Smooth muscle cell (in vitro differentiated cells): ENCODE measurements at regions not wholly inside any gene's neighbourhood (a gene's known extent, or its start where the extent isn't known, plus 50 kb on each side); places are given as distances from the start of the nearest gene placed in this dataset.
A peak's percentile ranks its signal among the peaks of the same experiment; 100 is the strongest.

ENCODE experiments used
- DNase-seq: peaks from one replicate; lab custom pipeline; 2025; ENCODE audit not compliant: unreplicated experiment; lab: John Stamatoyannopoulos, UW
- H2AFZ ChIP-seq: fragments of 200-600 bp; sonication (generic); 2 replicates; pipeline ENCODE4 v1.6.0; 2016; ENCODE audit warnings: antibody characterized with exemption, low read depth, mild to moderate bottlenecking
- H3F3A ChIP-seq: fragments of 200-600 bp; sonication (generic); 2 replicates; pipeline ENCODE4 v1.6.0; 2017; ENCODE audit warnings: antibody characterized with exemption, low read depth
- H3K27ac ChIP-seq: fragments of 200-600 bp; sonication (generic); 2 replicates; pipeline ENCODE4 v1.5.1; 2016; ENCODE audit warnings: low read depth, mild to moderate bottlenecking
- H3K27me3 ChIP-seq: fragments of 200-600 bp; sonication (generic); 2 replicates; pipeline ENCODE4 v1.6.1; 2016; ENCODE audit warnings: low read depth, mild to moderate bottlenecking
- H3K36me3 ChIP-seq: fragments of 200-600 bp; sonication (generic); 2 replicates; pipeline ENCODE4 v1.5.1; 2016; ENCODE audit warnings: low read depth
- H3K4me1 ChIP-seq: fragments of 200-600 bp; sonication (generic); 2 replicates; pipeline ENCODE4 v1.5.1; 2016; ENCODE audit warnings: low read depth
- H3K4me2 ChIP-seq: fragments of 200-600 bp; sonication (generic); 2 replicates; pipeline ENCODE4 v1.6.0; 2016; ENCODE audit warnings: mild to moderate bottlenecking
- H3K4me3 ChIP-seq: fragments of 200-600 bp; sonication (generic); 2 replicates; pipeline ENCODE4 v1.5.1; 2016; ENCODE audit warnings: mild to moderate bottlenecking
- H3K79me2 ChIP-seq: fragments of 200-600 bp; sonication (generic); 2 replicates; pipeline ENCODE4 v1.6.0; 2016; ENCODE audit warnings: low read depth, mild to moderate bottlenecking
- H3K9ac ChIP-seq: fragments of 200-600 bp; sonication (generic); 2 replicates; pipeline ENCODE4 v1.6.0; 2016; ENCODE audit warnings: low read depth
- H3K9me3 ChIP-seq: fragments of 200-600 bp; sonication (generic); replicated peaks from 2 replicates; pipeline ENCODE4 v1.5.1; 2016; ENCODE audit warnings: low read depth
- H4K20me1 ChIP-seq: fragments of 200-600 bp; sonication (generic); 2 replicates; pipeline ENCODE4 v1.6.0; 2016; ENCODE audit warnings: low read depth
- WGBS: methylation state at CpG from one replicate; pipeline ENCODE4 v1.1.7; 2016; ENCODE audit warnings: low lambda C conversion rate; 5-methylcytosine and 5-hydroxymethylcytosine counted together
- TF ChIP-seq, protein P1 (sequence below): fragments of 200-600 bp; sonication (generic); IDR thresholded peaks from 2 replicates; pipeline ENCODE4 v1.5.1; 2017; ENCODE audit warnings: borderline replicate concordance, mild to moderate bottlenecking, antibody characterized with exemption; ENCODE audit not compliant: insufficient read depth, poor library complexity, severe bottlenecking

GRCh38 chr22:26933105-26933590, 275.8 kb downstream of the MIAT start:
- DNase-seq: no peak
- H3K27ac ChIP-seq: no peak overlapping the region
- H3K4me2 ChIP-seq: no peak overlapping the region
- no peaks in the 10 kb centered on the region for H3K36me3 ChIP-seq
- H3K9ac ChIP-seq: no peak overlapping the region
- 87% methylated on average over 8 of the region's 8 CpGs for WGBS
- no peak overlapping the region for H3K4me3 ChIP-seq
- H2AFZ ChIP-seq: no peak overlapping the region
- TF ChIP-seq, protein P1, sequence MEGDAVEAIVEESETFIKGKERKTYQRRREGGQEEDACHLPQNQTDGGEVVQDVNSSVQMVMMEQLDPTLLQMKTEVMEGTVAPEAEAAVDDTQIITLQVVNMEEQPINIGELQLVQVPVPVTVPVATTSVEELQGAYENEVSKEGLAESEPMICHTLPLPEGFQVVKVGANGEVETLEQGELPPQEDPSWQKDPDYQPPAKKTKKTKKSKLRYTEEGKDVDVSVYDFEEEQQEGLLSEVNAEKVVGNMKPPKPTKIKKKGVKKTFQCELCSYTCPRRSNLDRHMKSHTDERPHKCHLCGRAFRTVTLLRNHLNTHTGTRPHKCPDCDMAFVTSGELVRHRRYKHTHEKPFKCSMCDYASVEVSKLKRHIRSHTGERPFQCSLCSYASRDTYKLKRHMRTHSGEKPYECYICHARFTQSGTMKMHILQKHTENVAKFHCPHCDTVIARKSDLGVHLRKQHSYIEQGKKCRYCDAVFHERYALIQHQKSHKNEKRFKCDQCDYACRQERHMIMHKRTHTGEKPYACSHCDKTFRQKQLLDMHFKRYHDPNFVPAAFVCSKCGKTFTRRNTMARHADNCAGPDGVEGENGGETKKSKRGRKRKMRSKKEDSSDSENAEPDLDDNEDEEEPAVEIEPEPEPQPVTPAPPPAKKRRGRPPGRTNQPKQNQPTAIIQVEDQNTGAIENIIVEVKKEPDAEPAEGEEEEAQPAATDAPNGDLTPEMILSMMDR: no peak
- H3K4me1 ChIP-seq: no peaks in the 10 kb centered on the region
- H3K27me3 ChIP-seq: peaks cover 32% of the 10 kb centered on the region
- no peaks in the 10 kb centered on the region for H3K79me2 ChIP-seq
- no peaks in the 10 kb centered on the region for H4K20me1 ChIP-seq
- no peaks in the 10 kb centered on the region for H3K9me3 ChIP-seq
- no peaks in the 10 kb centered on the region for H3F3A ChIP-seq

GRCh38 chr22:26937213-26937612, 279.8 kb downstream of the MIAT start:
- H3K4me1 ChIP-seq: peaks cover 7% of the 10 kb centered on the region
- H3K9ac ChIP-seq: no peak overlapping the region
- WGBS: 92% methylated on average over 5 of the region's 5 CpGs
- TF ChIP-seq, protein P1: no peak
- no peak overlapping the region for H3K4me2 ChIP-seq
- H3K36me3 ChIP-seq: no peaks in the 10 kb centered on the region
- no peak for DNase-seq
- no peak overlapping the region for H2AFZ ChIP-seq
- H3K4me3 ChIP-seq: no peak overlapping the region
- H3K9me3 ChIP-seq: no peaks in the 10 kb centered on the region
- no peaks in the 10 kb centered on the region for H3K79me2 ChIP-seq
- no peak overlapping the region for H3K27ac ChIP-seq
- peaks cover 16% of the 10 kb centered on the region for H3K27me3 ChIP-seq
- H4K20me1 ChIP-seq: no peaks in the 10 kb centered on the region
- no peaks in the 10 kb centered on the region for H3F3A ChIP-seq

- TF ChIP-seq, protein P1: no peak
- no peaks in the 10 kb centered on the region for H3F3A ChIP-seq
- H4K20me1 ChIP-seq: no peaks in the 10 kb centered on the region
- H3K9ac ChIP-seq: no peak overlapping the region
- no peak overlapping the region for H3K4me3 ChIP-seq
- H3K9me3 ChIP-seq: no peaks in the 10 kb centered on the region
- no peak overlapping the region for H2AFZ ChIP-seq
- WGBS: 84% methylated on average over 5 of the region's 5 CpGs
- no peaks in the 10 kb centered on the region for H3K27me3 ChIP-seq
- no peak for DNase-seq
- no peak overlapping the region for H3K27ac ChIP-seq
- no peaks in the 10 kb centered on the region for H3K36me3 ChIP-seq
- H3K4me1 ChIP-seq: peaks cover 14% of the 10 kb centered on the region
- H3K4me2 ChIP-seq: no peak overlapping the region
- H3K79me2 ChIP-seq: no peaks in the 10 kb centered on the region
These were observed 282.1 kb downstream of the MIAT start for GRCh38 chr22:26939466-26939865.

- TF ChIP-seq, protein P1: no peak
- Histone ChIP-seq H3K9me3 (no peaks in the 10 kb centered on the region), H3K4me1 (peaks cover 14% of the 10 kb centered on the region), H3K36me3 (no peaks in the 10 kb centered on the region), H3K27ac (peak overlapping the region; percentile 32), H3K9ac (no peak overlapping the region), H3K4me3 (no peak overlapping the region), H3K79me2 (no peaks in the 10 kb centered on the region), H3F3A (no peaks in the 10 kb centered on the region), H4K20me1 (no peaks in the 10 kb centered on the region), H2AFZ (no peak overlapping the region), H3K4me2 (peak overlapping the region; percentile 35), H3K27me3 (peaks cover 5% of the 10 kb centered on the region)
- 47% methylated on average over 14 of the region's 14 CpGs for WGBS
- DNase-seq: no peak
These were observed 284.7 kb downstream of the MIAT start for GRCh38 chr22:26941896-26942636.
